ENCODE measurements at regions not wholly inside any gene's neighbourhood (a gene's known extent, or its start where the extent isn't known, plus 50 kb on each side); places are given as distances from the start of the nearest gene placed in this dataset.

DNA sequence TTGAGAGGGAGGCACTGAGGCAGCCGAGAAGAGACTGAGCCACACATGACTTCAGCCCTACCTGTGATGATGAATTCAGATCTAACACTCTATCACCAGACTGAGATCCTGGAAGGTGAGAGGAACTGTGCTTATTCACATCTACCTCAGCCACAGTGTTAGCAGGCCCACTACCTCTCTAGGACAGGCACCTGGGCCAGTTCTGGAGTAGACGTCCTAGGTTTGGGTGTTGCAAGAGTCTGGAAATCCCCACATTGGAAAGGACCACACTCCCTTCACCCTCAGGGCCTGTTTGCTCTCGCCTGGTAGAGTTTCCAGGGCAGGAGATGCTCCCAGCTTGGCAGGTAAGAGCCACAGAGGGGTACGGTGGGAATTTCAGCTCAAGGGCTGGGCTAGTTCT lies 113.8 kb upstream of the CCL21 start:
- TF ChIP-seq POLR2AphosphoS5 (IDR thresholded peaks at IDR 0.05; ENCODE audit: low read depth): no peak
- TF ChIP-seq, protein P1, sequence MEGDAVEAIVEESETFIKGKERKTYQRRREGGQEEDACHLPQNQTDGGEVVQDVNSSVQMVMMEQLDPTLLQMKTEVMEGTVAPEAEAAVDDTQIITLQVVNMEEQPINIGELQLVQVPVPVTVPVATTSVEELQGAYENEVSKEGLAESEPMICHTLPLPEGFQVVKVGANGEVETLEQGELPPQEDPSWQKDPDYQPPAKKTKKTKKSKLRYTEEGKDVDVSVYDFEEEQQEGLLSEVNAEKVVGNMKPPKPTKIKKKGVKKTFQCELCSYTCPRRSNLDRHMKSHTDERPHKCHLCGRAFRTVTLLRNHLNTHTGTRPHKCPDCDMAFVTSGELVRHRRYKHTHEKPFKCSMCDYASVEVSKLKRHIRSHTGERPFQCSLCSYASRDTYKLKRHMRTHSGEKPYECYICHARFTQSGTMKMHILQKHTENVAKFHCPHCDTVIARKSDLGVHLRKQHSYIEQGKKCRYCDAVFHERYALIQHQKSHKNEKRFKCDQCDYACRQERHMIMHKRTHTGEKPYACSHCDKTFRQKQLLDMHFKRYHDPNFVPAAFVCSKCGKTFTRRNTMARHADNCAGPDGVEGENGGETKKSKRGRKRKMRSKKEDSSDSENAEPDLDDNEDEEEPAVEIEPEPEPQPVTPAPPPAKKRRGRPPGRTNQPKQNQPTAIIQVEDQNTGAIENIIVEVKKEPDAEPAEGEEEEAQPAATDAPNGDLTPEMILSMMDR (conservative IDR thresholded peaks at IDR 0.05; ENCODE audit: low read depth in 2 of 2): no peak
- no peak for TF ChIP-seq EZH2 (IDR thresholded peaks at IDR 0.05; ENCODE audit: low read depth, unreplicated experiment)
